Erythroblast (primary cell): ENCODE measurements at regions not wholly inside any gene's neighbourhood (a gene's known extent, or its start where the extent isn't known, plus 50 kb on each side); places are given as distances from the start of the nearest gene placed in this dataset.
"Not testable (repeated sequence)": the region's sequence is repeated elsewhere in the genome, so short reads cannot be mapped to it uniquely, and the experiment has no call there.

Experiments
- DNase-seq, 2 experiments: peaks; one replicate each; lab custom pipeline; 2025; lab: John Stamatoyannopoulos, UW
- GATA1 ChIP-seq: IDR thresholded peaks from 2 replicates; pipeline ENCODE4 v1.6.1; 2011; ENCODE audit warnings: low read depth, mild to moderate bottlenecking, control low read depth, low read length, moderate library complexity
- POLR2A ChIP-seq: IDR thresholded peaks from 2 replicates; pipeline ENCODE4 v1.6.1; 2011; ENCODE audit warnings: mild to moderate bottlenecking, low read length

- DNase-seq = no peak
- TF ChIP-seq POLR2A (no peak), GATA1 (no peak)
Measured at GRCh38 chr6:94238868-94239267, 819.5 kb upstream of the EPHA7 start.

GRCh38 chr6:94227741-94228140 lies 808.4 kb upstream of the EPHA7 start:
- TF ChIP-seq POLR2A = no peak
- no peak for TF ChIP-seq GATA1
- DNase-seq = no peak

GRCh38 chr6:94217836-94218235 lies 798.5 kb upstream of the EPHA7 start:
- no peak for DNase-seq
- no peak for TF ChIP-seq GATA1
- TF ChIP-seq POLR2A = no peak

GRCh38 chr6:94215552-94215951 lies 796.2 kb upstream of the EPHA7 start:
- no peak for DNase-seq
- TF ChIP-seq GATA1 = no peak
- no peak for TF ChIP-seq POLR2A

- DNase-seq = no peak
- TF ChIP-seq GATA1 (no peak), POLR2A (no peak)
Measured at GRCh38 chr6:94213226-94213625, 793.9 kb upstream of the EPHA7 start.

- no peak for DNase-seq
- TF ChIP-seq GATA1 (no peak), POLR2A (no peak)
Measured at GRCh38 chr6:94196891-94197290, 777.5 kb upstream of the EPHA7 start.

- TF ChIP-seq GATA1 (no peak), POLR2A (no peak)
- no peak for DNase-seq
Measured at GRCh38 chr6:94190030-94190429, 770.7 kb upstream of the EPHA7 start.

- DNase-seq = no peak
- TF ChIP-seq POLR2A (no peak), GATA1 (no peak)
Measured at GRCh38 chr6:94184666-94185464, 765.5 kb upstream of the EPHA7 start.

- no peak for TF ChIP-seq POLR2A
- TF ChIP-seq GATA1 = no peak
- no peak for DNase-seq
Measured at GRCh38 chr6:94177429-94177828, 758.1 kb upstream of the EPHA7 start.

- TF ChIP-seq POLR2A (no peak), GATA1 (no peak)
- no peak for DNase-seq
Measured at GRCh38 chr6:94175465-94175864, 756.1 kb upstream of the EPHA7 start.

- no peak for DNase-seq
- TF ChIP-seq POLR2A (no peak), GATA1 (no peak)
Measured at GRCh38 chr6:94163877-94164276, 744.5 kb upstream of the EPHA7 start.

GRCh38 chr6:94150886-94151285 lies 731.5 kb upstream of the EPHA7 start:
- no peak for DNase-seq

GRCh38 chr6:94144807-94145206 lies 725.4 kb upstream of the EPHA7 start:
- TF ChIP-seq POLR2A = no peak
- no peak for TF ChIP-seq GATA1
- DNase-seq = no peak

More at GRCh38 chr6:94150886-94151285, 731.5 kb upstream of the EPHA7 start:
- TF ChIP-seq GATA1 = no peak
- TF ChIP-seq POLR2A = no peak

GRCh38 chr6:94137178-94137577 lies 717.8 kb upstream of the EPHA7 start:
- not testable (repeated sequence) for DNase-seq

GRCh38 chr6:94133106-94133505 lies 713.7 kb upstream of the EPHA7 start:
- TF ChIP-seq GATA1 (no peak), POLR2A (no peak)
- DNase-seq = no peak

GRCh38 chr6:94131271-94131670 lies 711.9 kb upstream of the EPHA7 start:
- TF ChIP-seq GATA1 = no peak
- TF ChIP-seq POLR2A = no peak
- no peak for DNase-seq
